ENCODE measurements at regions not wholly inside any gene's neighbourhood (a gene's known extent, or its start where the extent isn't known, plus 50 kb on each side); places are given as distances from the start of the nearest gene placed in this dataset.

- ATAC-seq (replicated peaks in 1 of 4) (no peak), DNase-seq (no peak)
- Histone ChIP-seq H3K9me3 (no peaks in the 10 kb centered on the region), H3K27me3 (replicated peaks in 1 of 2; ENCODE audit: control insufficient read depth in 2 of 2, extremely low read depth in 1 of 2, insufficient read depth in 2 of 2, low read length in 1 of 2) (peaks cover 0 to 3% of the 10 kb centered on the region in 2 experiments), H3K27ac (ENCODE audit: low read length) (no peak overlapping the region), H3K36me3 (ENCODE audit: control insufficient read depth in 2 of 2, extremely low read depth in 1 of 2, insufficient read depth in 1 of 2, low read length in 1 of 2) (no peaks in the 10 kb centered on the region), H3K4me1 (ENCODE audit: control insufficient read depth in 1 of 2, extremely low read depth in 1 of 2, insufficient read depth in 2 of 2, low read length in 2 of 2) (no peaks in the 10 kb centered on the region), H3K4me3 (ENCODE audit: control insufficient read depth in 1 of 2, extremely low read depth in 1 of 2, low read length in 1 of 2) (no peak overlapping the region)
- no peak overlapping the region for H3K27ac Mint-ChIP-seq
- H3K4me3 Mint-ChIP-seq: no peak overlapping the region
- no peaks in the 10 kb centered on the region for H3K4me1 Mint-ChIP-seq
- H3K27me3 Mint-ChIP-seq: peaks cover 0 to 2% of the 10 kb centered on the region in 2 donors
- CTCF ChIA-PET: no interaction called here
- POLR2A ChIA-PET: no interaction called here
- no peaks in the 10 kb centered on the region for H3K36me3 Mint-ChIP-seq
- no peaks in the 10 kb centered on the region for H3K9me3 Mint-ChIP-seq
- WGBS (ENCODE audit: insufficient coverage): 86% methylated on average over 1 of the region's 9 CpGs
These were observed 123.4 kb upstream of the CPSF6 start for GRCh38 chr12:69115951-69116350.

- H3K36me3 ChIP-seq (ENCODE audit: control insufficient read depth in 2 of 2, extremely low read depth in 1 of 2, insufficient read depth in 1 of 2, low read length in 1 of 2): no peaks in the 10 kb centered on the region
- CTCF ChIA-PET: no interaction called here
- 84% methylated on average over 3 of the region's 5 CpGs for WGBS (ENCODE audit: insufficient coverage)
- no peak overlapping the region for H3K4me3 Mint-ChIP-seq
- H3K4me3 ChIP-seq (ENCODE audit: control insufficient read depth in 1 of 2, extremely low read depth in 1 of 2, low read length in 1 of 2): no peak overlapping the region
- peaks cover 0 to 3% of the 10 kb centered on the region in 2 donors for H3K27me3 Mint-ChIP-seq
- DNase-seq: no peak
- POLR2A ChIA-PET: interaction anchor here in 1 of 2 donors (0.6 kb wide), 1 partner anchor 10 kb away, joined by 6 read pairs; no protein-coding TSS in a partner anchor
- H3K27ac ChIP-seq (ENCODE audit: low read length): no peak overlapping the region
- H3K27me3 ChIP-seq (replicated peaks in 1 of 2; ENCODE audit: control insufficient read depth in 2 of 2, extremely low read depth in 1 of 2, insufficient read depth in 2 of 2, low read length in 1 of 2): peaks cover 0 to 4% of the 10 kb centered on the region in 2 experiments
- no peak overlapping the region for H3K27ac Mint-ChIP-seq
- H3K4me1 ChIP-seq (ENCODE audit: control insufficient read depth in 1 of 2, extremely low read depth in 1 of 2, insufficient read depth in 2 of 2, low read length in 2 of 2): no peaks in the 10 kb centered on the region
- ATAC-seq (replicated peaks in 1 of 4): no peak
- H3K9me3 Mint-ChIP-seq: no peaks in the 10 kb centered on the region
- no peaks in the 10 kb centered on the region for H3K36me3 Mint-ChIP-seq
- H3K9me3 ChIP-seq: no peaks in the 10 kb centered on the region
- H3K4me1 Mint-ChIP-seq: no peaks in the 10 kb centered on the region
These were observed 121.7 kb upstream of the CPSF6 start for GRCh38 chr12:69117566-69118266.

- ATAC-seq (replicated peaks in 1 of 4) (no peak), DNase-seq (no peak)
- Histone ChIP-seq H3K9me3 (no peaks in the 10 kb centered on the region), H3K27ac (ENCODE audit: low read length) (no peak overlapping the region), H3K27me3 (replicated peaks in 1 of 2; ENCODE audit: control insufficient read depth in 2 of 2, extremely low read depth in 1 of 2, insufficient read depth in 2 of 2, low read length in 1 of 2) (peaks cover 0 to 7% of the 10 kb centered on the region in 2 experiments), H3K36me3 (ENCODE audit: control insufficient read depth in 2 of 2, extremely low read depth in 1 of 2, insufficient read depth in 1 of 2, low read length in 1 of 2) (no peaks in the 10 kb centered on the region), H3K4me3 (ENCODE audit: control insufficient read depth in 1 of 2, extremely low read depth in 1 of 2, low read length in 1 of 2) (no peak overlapping the region), H3K4me1 (ENCODE audit: control insufficient read depth in 1 of 2, extremely low read depth in 1 of 2, insufficient read depth in 2 of 2, low read length in 2 of 2) (no peaks in the 10 kb centered on the region)
- Mint-ChIP-seq H3K4me1 (no peaks in the 10 kb centered on the region), H3K27me3 (peaks cover 3 to 4% of the 10 kb centered on the region in 2 donors), H3K36me3 (no peaks in the 10 kb centered on the region), H3K27ac (no peak overlapping the region), H3K4me3 (no peak overlapping the region), H3K9me3 (no peaks in the 10 kb centered on the region)
- ChIA-PET CTCF (no interaction called here), POLR2A (no interaction called here)
- 71% methylated on average over 2 of the region's 2 CpGs for WGBS (ENCODE audit: insufficient coverage)
These were observed 120.9 kb upstream of the CPSF6 start for GRCh38 chr12:69118516-69118915.

GRCh38 chr12:69119770-69120169, 119.6 kb upstream of the CPSF6 start:
- ChIA-PET CTCF (no interaction called here), POLR2A (no interaction called here)
- no peaks in the 10 kb centered on the region for H3K36me3 Mint-ChIP-seq
- Histone ChIP-seq H3K27ac (ENCODE audit: low read length) (no peak overlapping the region), H3K36me3 (ENCODE audit: control insufficient read depth in 2 of 2, extremely low read depth in 1 of 2, insufficient read depth in 1 of 2, low read length in 1 of 2) (no peaks in the 10 kb centered on the region), H3K4me3 (ENCODE audit: control insufficient read depth in 1 of 2, extremely low read depth in 1 of 2, low read length in 1 of 2) (no peak overlapping the region), H3K27me3 (replicated peaks in 1 of 2; ENCODE audit: control insufficient read depth in 2 of 2, extremely low read depth in 1 of 2, insufficient read depth in 2 of 2, low read length in 1 of 2) (peaks cover 0 to 5% of the 10 kb centered on the region in 2 experiments), H3K9me3 (no peaks in the 10 kb centered on the region), H3K4me1 (ENCODE audit: control insufficient read depth in 1 of 2, extremely low read depth in 1 of 2, insufficient read depth in 2 of 2, low read length in 2 of 2) (no peaks in the 10 kb centered on the region)
- H3K27ac Mint-ChIP-seq: no peak overlapping the region
- ATAC-seq (replicated peaks in 1 of 4) (no peak), DNase-seq (no peak)
- H3K9me3 Mint-ChIP-seq: no peaks in the 10 kb centered on the region
- H3K27me3 Mint-ChIP-seq: peaks cover 1 to 4% of the 10 kb centered on the region in 2 donors
- no peak overlapping the region for H3K4me3 Mint-ChIP-seq
- H3K4me1 Mint-ChIP-seq: no peaks in the 10 kb centered on the region
- 92% methylated on average over 1 of the region's 6 CpGs for WGBS (ENCODE audit: insufficient coverage)

- peaks cover 3 to 4% of the 10 kb centered on the region in 2 donors for H3K27me3 Mint-ChIP-seq
- ATAC-seq (replicated peaks in 1 of 4): no peak
- H3K4me1 ChIP-seq (ENCODE audit: control insufficient read depth in 1 of 2, extremely low read depth in 1 of 2, insufficient read depth in 2 of 2, low read length in 2 of 2): no peaks in the 10 kb centered on the region
- WGBS (ENCODE audit: insufficient coverage): no CpG with 5 or more reads among the region's 5 CpGs
- H3K36me3 ChIP-seq (ENCODE audit: control insufficient read depth in 2 of 2, extremely low read depth in 1 of 2, insufficient read depth in 1 of 2, low read length in 1 of 2): no peaks in the 10 kb centered on the region
- H3K4me3 ChIP-seq (ENCODE audit: control insufficient read depth in 1 of 2, extremely low read depth in 1 of 2, low read length in 1 of 2): no peak overlapping the region
- H3K36me3 Mint-ChIP-seq: no peaks in the 10 kb centered on the region
- H3K4me3 Mint-ChIP-seq: no peak overlapping the region
- H3K27me3 ChIP-seq (replicated peaks in 1 of 2; ENCODE audit: control insufficient read depth in 2 of 2, extremely low read depth in 1 of 2, insufficient read depth in 2 of 2, low read length in 1 of 2): peaks cover 0 to 5% of the 10 kb centered on the region in 2 experiments
- POLR2A ChIA-PET: no interaction called here
- no peaks in the 10 kb centered on the region for H3K9me3 Mint-ChIP-seq
- H3K9me3 ChIP-seq: no peaks in the 10 kb centered on the region
- no peak overlapping the region for H3K27ac Mint-ChIP-seq
- CTCF ChIA-PET: no interaction called here
- no peaks in the 10 kb centered on the region for H3K4me1 Mint-ChIP-seq
- DNase-seq: no peak
- no peak overlapping the region for H3K27ac ChIP-seq (ENCODE audit: low read length)
These were observed 119.0 kb upstream of the CPSF6 start for GRCh38 chr12:69120354-69120753.

GRCh38 chr12:69123311-69123710, 116.1 kb upstream of the CPSF6 start:
- CTCF ChIA-PET: interaction anchor here in 1 of 2 donors (0.6 kb wide), 1 partner anchor 19 kb away, joined by 5 read pairs; no protein-coding TSS in a partner anchor
- Histone ChIP-seq H3K27me3 (replicated peaks in 1 of 2; ENCODE audit: control insufficient read depth in 2 of 2, extremely low read depth in 1 of 2, insufficient read depth in 2 of 2, low read length in 1 of 2) (peaks cover 0 to 5% of the 10 kb centered on the region in 2 experiments), H3K27ac (ENCODE audit: low read length) (no peak overlapping the region), H3K36me3 (ENCODE audit: control insufficient read depth in 2 of 2, extremely low read depth in 1 of 2, insufficient read depth in 1 of 2, low read length in 1 of 2) (no peaks in the 10 kb centered on the region), H3K4me3 (ENCODE audit: control insufficient read depth in 1 of 2, extremely low read depth in 1 of 2, low read length in 1 of 2) (no peak overlapping the region), H3K9me3 (no peaks in the 10 kb centered on the region), H3K4me1 (ENCODE audit: control insufficient read depth in 1 of 2, extremely low read depth in 1 of 2, insufficient read depth in 2 of 2, low read length in 2 of 2) (no peaks in the 10 kb centered on the region)
- no peak for ATAC-seq (replicated peaks in 1 of 4)
- DNase-seq: no peak
- POLR2A ChIA-PET: no interaction called here
- WGBS (ENCODE audit: insufficient coverage): 100% methylated on average over 1 of the region's 3 CpGs
- Mint-ChIP-seq H3K27ac (no peak overlapping the region), H3K4me1 (no peaks in the 10 kb centered on the region), H3K4me3 (no peak overlapping the region), H3K9me3 (no peaks in the 10 kb centered on the region), H3K36me3 (no peaks in the 10 kb centered on the region), H3K27me3 (peaks cover 3 to 4% of the 10 kb centered on the region in 2 donors)

Data from T-cell (primary cell).